22Rv1 (cell line): ENCODE measurements at regions not wholly inside any gene's neighbourhood (a gene's known extent, or its start where the extent isn't known, plus 50 kb on each side); places are given as distances from the start of the nearest gene placed in this dataset.

ENCODE experiments used
- H3K27ac ChIP-seq: fragments of 450-650 bp; 2 replicates; pipeline ENCODE4 v1.5.1; 2017
- CTCF ChIP-seq: fragments of 450-650 bp; IDR thresholded peaks from 2 replicates; pipeline ENCODE4 v1.5.1; 2017; ENCODE audit warnings: mild to moderate bottlenecking
- ZFX ChIP-seq: fragments of 450-650 bp; IDR thresholded peaks from 2 replicates; pipeline ENCODE4 v1.6.1; 2017; ENCODE audit warnings: antibody characterized with exemption, borderline replicate concordance

- no peak overlapping the region for H3K27ac ChIP-seq
- TF ChIP-seq CTCF (no peak), ZFX (no peak)
These were observed 107.3 kb upstream of the FOXN2 start for GRCh38 chr2:48207201-48207641.

- TF ChIP-seq ZFX (no peak), CTCF (no peak)
- H3K27ac ChIP-seq = no peak overlapping the region
These were observed 106.6 kb upstream of the FOXN2 start for GRCh38 chr2:48207851-48208250.

- TF ChIP-seq ZFX = no peak
- H3K27ac ChIP-seq = no peak overlapping the region
These were observed 105.1 kb upstream of the FOXN2 start for GRCh38 chr2:48209214-48209885.

- H3K27ac ChIP-seq = no peak overlapping the region
- no peak for TF ChIP-seq CTCF
- no peak for TF ChIP-seq ZFX
These were observed 104.3 kb upstream of the FOXN2 start for GRCh38 chr2:48210189-48210588.

GRCh38 chr2:48213646-48214045 is 100.8 kb upstream of the FOXN2 start:
- H3K27ac ChIP-seq = no peak overlapping the region
- TF ChIP-seq CTCF (no peak), ZFX (no peak)

- no peak overlapping the region for H3K27ac ChIP-seq
- TF ChIP-seq ZFX (no peak), CTCF (no peak)
These were observed 96.3 kb upstream of the FOXN2 start for GRCh38 chr2:48218169-48218568.

- no peak overlapping the region for H3K27ac ChIP-seq
- TF ChIP-seq ZFX (no peak), CTCF (no peak)
These were observed 95.3 kb upstream of the FOXN2 start for GRCh38 chr2:48219234-48219554.
